ENCODE measurements at regions not wholly inside any gene's neighbourhood (a gene's known extent, or its start where the extent isn't known, plus 50 kb on each side); places are given as distances from the start of the nearest gene placed in this dataset.

- no peak for TF ChIP-seq CTCF (IDR thresholded peaks at IDR 0.05)
- no peak for TF ChIP-seq POLR2A (IDR thresholded peaks at IDR 0.05)
- H3K4me3 ChIP-seq, result no peak overlapping the region
- DNase-seq, result no peak
- intact Hi-C loops (cut with DNase I; ENCODE audit: low total_unique reads), result no loop called here
- no peak overlapping the region for H3K27ac ChIP-seq
- no peaks in the 10 kb centered on the region for H3K36me3 ChIP-seq (ENCODE audit: low read depth, missing control alignments)
- 82 to 84% methylated on average over 3 of the region's 3 CpGs for WGBS, 2 donors
- no peaks in the 10 kb centered on the region for H3K9me3 ChIP-seq
- H3K27me3 ChIP-seq, result no peaks in the 10 kb centered on the region
- no peaks in the 10 kb centered on the region for H3K4me1 ChIP-seq
Observed at GRCh38 chr20:51139891-51140290, 117.0 kb upstream of the KCNG1 start.

- H3K4me1 ChIP-seq, result no peaks in the 10 kb centered on the region
- WGBS, 2 donors, result 64 to 76% methylated on average over 3 to 4 of the region's 4 CpGs
Observed at GRCh38 chr20:51138576-51138975, 115.7 kb upstream of the KCNG1 start.

GRCh38 chr20:51137461-51137860 lies 114.6 kb upstream of the KCNG1 start:
- Histone ChIP-seq H3K27ac (no peak overlapping the region), H3K9me3 (no peaks in the 10 kb centered on the region), H3K4me1 (no peaks in the 10 kb centered on the region), H3K4me3 (no peak overlapping the region), H3K36me3 (ENCODE audit: low read depth, missing control alignments) (no peaks in the 10 kb centered on the region), H3K27me3 (no peaks in the 10 kb centered on the region)
- no peak for DNase-seq
- 88 to 91% methylated on average over 3 of the region's 3 CpGs for WGBS, 2 donors
- TF ChIP-seq POLR2A (IDR thresholded peaks at IDR 0.05) (no peak), CTCF (IDR thresholded peaks at IDR 0.05) (no peak)
- intact Hi-C loops (cut with DNase I; ENCODE audit: low total_unique reads), result no loop called here

More at GRCh38 chr20:51138576-51138975, 115.7 kb upstream of the KCNG1 start:
- H3K27ac ChIP-seq, result no peak overlapping the region
- TF ChIP-seq CTCF (IDR thresholded peaks at IDR 0.05), result no peak
- no peak for TF ChIP-seq POLR2A (IDR thresholded peaks at IDR 0.05)
- H3K9me3 ChIP-seq, result no peaks in the 10 kb centered on the region
- no peak for DNase-seq
- no peaks in the 10 kb centered on the region for H3K27me3 ChIP-seq
- intact Hi-C loops (cut with DNase I; ENCODE audit: low total_unique reads), result no loop called here
- H3K36me3 ChIP-seq (ENCODE audit: low read depth, missing control alignments), result no peaks in the 10 kb centered on the region
- no peak overlapping the region for H3K4me3 ChIP-seq

- no peak overlapping the region for H3K4me3 ChIP-seq
- TF ChIP-seq CTCF (IDR thresholded peaks at IDR 0.05) (no peak), POLR2A (IDR thresholded peaks at IDR 0.05) (no peak)
- H3K36me3 ChIP-seq (ENCODE audit: low read depth, missing control alignments), result no peaks in the 10 kb centered on the region
- DNase-seq, result no peak
- no peaks in the 10 kb centered on the region for H3K9me3 ChIP-seq
- WGBS, 2 donors, result 80 to 86% methylated on average over 7 of the region's 7 CpGs
- no peaks in the 10 kb centered on the region for H3K27me3 ChIP-seq
- H3K27ac ChIP-seq, result no peak overlapping the region
- H3K4me1 ChIP-seq, result no peaks in the 10 kb centered on the region
- intact Hi-C loops (cut with DNase I; ENCODE audit: low total_unique reads), result no loop called here
Observed at GRCh38 chr20:51135926-51136715, 113.2 kb upstream of the KCNG1 start.

- Histone ChIP-seq H3K4me1 (no peaks in the 10 kb centered on the region), H3K36me3 (ENCODE audit: low read depth, missing control alignments) (no peaks in the 10 kb centered on the region), H3K27me3 (no peaks in the 10 kb centered on the region), H3K27ac (no peak overlapping the region), H3K9me3 (no peaks in the 10 kb centered on the region), H3K4me3 (no peak overlapping the region)
- TF ChIP-seq POLR2A (IDR thresholded peaks at IDR 0.05) (no peak), CTCF (IDR thresholded peaks at IDR 0.05) (no peak)
- DNase-seq, result no peak
- intact Hi-C loops (cut with DNase I; ENCODE audit: low total_unique reads), result no loop called here
- WGBS, 2 donors, result 80 to 88% methylated on average over 6 of the region's 6 CpGs
Observed at GRCh38 chr20:51134405-51134804, 111.5 kb upstream of the KCNG1 start.
